ENCODE measurements at regions not wholly inside any gene's neighbourhood (a gene's known extent, or its start where the extent isn't known, plus 50 kb on each side); places are given as distances from the start of the nearest gene placed in this dataset.

- H3K9me3 ChIP-seq (ENCODE audit: control insufficient read depth, insufficient read depth, low read depth, low read length) = no peaks in the 10 kb centered on the region
- H3K4me3 ChIP-seq (ENCODE audit: low read depth, low read length) = no peak overlapping the region
- H3K4me1 ChIP-seq (ENCODE audit: control insufficient read depth, insufficient read depth, low read length) = peaks cover 4% of the 10 kb centered on the region; the same call in 1 of the 2 replicates
- no peaks in the 10 kb centered on the region for H3K36me3 ChIP-seq (ENCODE audit: control insufficient read depth in 2 of 2, insufficient read depth in 1 of 2, low read length in 2 of 2)
- H3K27ac ChIP-seq (ENCODE audit: extremely low read depth, low read depth, low read length) = no peak overlapping the region
- TF ChIP-seq ZBTB6 (tag by site-specific recombination; IDR thresholded peaks at IDR 0.05) = no peak
- no peak for TF ChIP-seq HOXC10 (CRISPR knock-in tag; IDR thresholded peaks at IDR 0.05)
- no peak for TF ChIP-seq ZNF580 (tag by site-specific recombination; IDR thresholded peaks at IDR 0.05)
- TF ChIP-seq ZNF660 (tag by site-specific recombination; IDR thresholded peaks at IDR 0.05) = no peak
- TF ChIP-seq KLF9 (tag by site-specific recombination; IDR thresholded peaks at IDR 0.05; ENCODE audit: low read depth) = no peak
- TF ChIP-seq ZNF18 (tag by site-specific recombination; IDR thresholded peaks at IDR 0.05) = no peak
- TF ChIP-seq GLIS1 (tag by site-specific recombination; IDR thresholded peaks at IDR 0.05) = no peak
- TF ChIP-seq ZNF324 (tag by site-specific recombination; IDR thresholded peaks at IDR 0.05) = no peak
- TF ChIP-seq INSM2 (tag by site-specific recombination; IDR thresholded peaks at IDR 0.05) = no peak
- TF ChIP-seq ZXDB (tag by site-specific recombination; IDR thresholded peaks at IDR 0.05) = no peak
- no peak for TF ChIP-seq OVOL3 (tag by site-specific recombination; IDR thresholded peaks at IDR 0.05)
- no peak for TF ChIP-seq ZNF521 (tag by site-specific recombination; IDR thresholded peaks at IDR 0.05)
- TF ChIP-seq ZNF112 (tag by site-specific recombination; IDR thresholded peaks at IDR 0.05) = no peak
- no peak for TF ChIP-seq ZFP3 (tag by site-specific recombination; IDR thresholded peaks at IDR 0.05; ENCODE audit: low read depth)
- no peak for TF ChIP-seq ZNF610 (tag by site-specific recombination; IDR thresholded peaks at IDR 0.05; ENCODE audit: borderline replicate concordance)
- no peak for TF ChIP-seq SCRT1 (tag by site-specific recombination; IDR thresholded peaks at IDR 0.05; ENCODE audit: borderline replicate concordance)
- no peak for TF ChIP-seq ZNF174 (tag by site-specific recombination; IDR thresholded peaks at IDR 0.05)
- no peak for TF ChIP-seq ZNF292 (tag by site-specific recombination; IDR thresholded peaks at IDR 0.05; ENCODE audit: borderline replicate concordance, low read depth)
- CTCF ChIA-PET = no interaction called here
- POLR2A ChIA-PET = interaction anchor here (0.5 to 1.4 kb wide), 3 partner anchors 13 to 412 kb away, joined by 3 read pairs; no protein-coding TSS in a partner anchor
These were observed 458.2 kb upstream of the KLF6 start for GRCh38 chr10:4243169-4243568.

- Histone ChIP-seq H3K4me1 (ENCODE audit: control insufficient read depth, insufficient read depth, low read length) (peaks cover 4% of the 10 kb centered on the region; the same call in 1 of the 2 replicates), H3K4me3 (ENCODE audit: low read depth, low read length) (no peak overlapping the region), H3K36me3 (ENCODE audit: control insufficient read depth in 2 of 2, insufficient read depth in 1 of 2, low read length in 2 of 2) (no peaks in the 10 kb centered on the region), H3K27ac (ENCODE audit: extremely low read depth, low read depth, low read length) (no peak overlapping the region), H3K9me3 (ENCODE audit: control insufficient read depth, insufficient read depth, low read depth, low read length) (no peaks in the 10 kb centered on the region)
- CTCF ChIA-PET = no interaction called here
- no peak for TF ChIP-seq ZIC2 (tag by site-specific recombination; IDR thresholded peaks at IDR 0.05)
- TF ChIP-seq YY1 (tag by site-specific recombination; IDR thresholded peaks at IDR 0.05) = no peak
- TF ChIP-seq ZNF37A (tag by site-specific recombination; IDR thresholded peaks at IDR 0.05) = no peak
- TF ChIP-seq ZNF280C (tag by site-specific recombination; IDR thresholded peaks at IDR 0.05) = no peak
- no peak for TF ChIP-seq SCRT1 (tag by site-specific recombination; IDR thresholded peaks at IDR 0.05; ENCODE audit: borderline replicate concordance)
- no peak for TF ChIP-seq ZNF585B (tag by site-specific recombination; IDR thresholded peaks at IDR 0.05)
- TF ChIP-seq ZNF133 (tag by site-specific recombination; IDR thresholded peaks at IDR 0.05) = no peak
- no peak for TF ChIP-seq GLIS1 (tag by site-specific recombination; IDR thresholded peaks at IDR 0.05)
- no peak for TF ChIP-seq ZNF610 (tag by site-specific recombination; IDR thresholded peaks at IDR 0.05; ENCODE audit: borderline replicate concordance)
- no peak for TF ChIP-seq GLI2 (tag by site-specific recombination; IDR thresholded peaks at IDR 0.05; ENCODE audit: borderline replicate concordance, low read depth)
- TF ChIP-seq ZNF391 (tag by site-specific recombination; IDR thresholded peaks at IDR 0.05; ENCODE audit: borderline replicate concordance, low read depth) = no peak
- TF ChIP-seq ZNF274 (IDR thresholded peaks at IDR 0.05; ENCODE audit: low read length) = no peak
- no peak for TF ChIP-seq ZNF274 (tag by site-specific recombination; IDR thresholded peaks at IDR 0.05; ENCODE audit: borderline replicate concordance)
- POLR2A ChIA-PET = interaction anchor here (1.1 to 1.4 kb wide), 2 partner anchors 14 to 344 kb away, joined by 3 read pairs; no protein-coding TSS in a partner anchor
These were observed 457.6 kb upstream of the KLF6 start for GRCh38 chr10:4242561-4243035.
